IPS-NIHi11 (cell line): ENCODE measurements at regions not wholly inside any gene's neighbourhood (a gene's known extent, or its start where the extent isn't known, plus 50 kb on each side); places are given as distances from the start of the nearest gene placed in this dataset.
A peak's percentile ranks its signal among the peaks of the same experiment; 100 is the strongest.

Source experiments
- DNase-seq: peaks from one replicate; pipeline ENCODE4 v3.0.0; 2012; ENCODE audit warnings: mixed read lengths, low spot score

DNA sequence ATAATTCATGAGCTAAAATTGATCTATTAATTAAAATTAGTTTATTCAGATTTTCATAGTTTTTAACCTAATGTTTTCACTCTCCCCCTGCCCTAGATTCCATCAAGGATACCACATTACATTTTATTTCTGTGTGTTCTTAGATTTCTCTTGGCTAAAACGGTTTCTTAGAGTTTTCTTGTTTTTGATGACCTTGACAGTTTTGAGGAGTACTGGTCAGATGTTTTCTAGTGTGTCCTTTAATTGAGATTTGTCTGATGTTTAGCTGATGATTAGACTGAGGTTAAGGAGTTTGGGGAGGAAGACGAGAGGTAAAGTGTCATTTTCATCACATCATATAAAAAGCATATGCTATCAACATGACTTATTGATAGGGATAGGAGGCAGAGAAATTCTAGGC lies 475.9 kb downstream of the SQOR start:
- no peak for DNase-seq

GRCh38 chr15:46111730-46112129 lies 476.9 kb downstream of the SQOR start:
- DNase-seq: no peak

GRCh38 chr15:46117071-46117470 lies 482.2 kb downstream of the SQOR start:
- no peak for DNase-seq

- no peak for DNase-seq
Measured at GRCh38 chr15:46120713-46121112, 485.9 kb downstream of the SQOR start.

DNA sequence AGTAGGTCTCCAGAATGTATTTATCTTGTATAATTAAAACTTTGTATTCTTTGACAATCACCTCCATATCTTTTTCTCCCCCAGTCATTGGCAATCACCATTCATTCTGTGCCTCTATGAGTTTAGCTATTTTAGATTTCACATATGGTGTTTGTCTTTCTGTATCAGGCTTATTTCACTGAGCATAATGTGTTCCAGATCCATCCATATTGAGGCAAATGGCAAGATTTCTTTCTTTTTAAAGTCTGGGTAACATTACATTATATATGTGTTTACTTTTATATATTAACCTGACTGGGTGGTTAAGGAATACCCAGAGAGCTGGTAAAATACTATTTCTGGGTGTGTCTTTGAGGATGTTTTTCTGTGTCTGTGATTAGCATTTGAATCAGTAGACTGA lies 486.6 kb downstream of the SQOR start:
- no peak for DNase-seq

- no peak for DNase-seq
Measured at GRCh38 chr15:46126581-46126980, 491.8 kb downstream of the SQOR start.

GRCh38 chr15:46127361-46127874 lies 492.6 kb downstream of the SQOR start:
- DNase-seq: no peak

- no peak for DNase-seq
Measured at GRCh38 chr15:46129145-46129544, 494.3 kb downstream of the SQOR start.

DNA sequence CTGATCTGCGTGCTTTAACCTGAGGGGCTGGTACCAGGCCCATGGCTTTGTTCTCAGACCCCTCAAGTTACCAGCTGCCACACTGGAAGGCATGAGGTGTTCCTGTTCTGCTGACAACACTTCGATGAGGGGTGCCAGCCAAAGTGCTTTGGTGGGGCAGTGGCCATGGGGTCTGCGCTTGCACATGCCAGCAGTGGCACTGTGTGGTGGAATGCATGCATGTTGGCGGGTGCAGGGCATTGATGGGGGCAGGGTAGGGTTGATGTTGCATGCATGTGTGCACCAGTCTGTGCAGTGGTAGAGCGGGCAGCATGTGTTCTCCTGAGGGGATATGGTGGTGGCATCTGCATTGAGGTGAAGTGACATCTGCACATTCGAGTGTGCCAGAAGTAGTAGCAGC lies 497.0 kb downstream of the SQOR start:
- no peak for DNase-seq

- no peak for DNase-seq
Measured at GRCh38 chr15:46137443-46137842, 502.6 kb downstream of the SQOR start.

DNA sequence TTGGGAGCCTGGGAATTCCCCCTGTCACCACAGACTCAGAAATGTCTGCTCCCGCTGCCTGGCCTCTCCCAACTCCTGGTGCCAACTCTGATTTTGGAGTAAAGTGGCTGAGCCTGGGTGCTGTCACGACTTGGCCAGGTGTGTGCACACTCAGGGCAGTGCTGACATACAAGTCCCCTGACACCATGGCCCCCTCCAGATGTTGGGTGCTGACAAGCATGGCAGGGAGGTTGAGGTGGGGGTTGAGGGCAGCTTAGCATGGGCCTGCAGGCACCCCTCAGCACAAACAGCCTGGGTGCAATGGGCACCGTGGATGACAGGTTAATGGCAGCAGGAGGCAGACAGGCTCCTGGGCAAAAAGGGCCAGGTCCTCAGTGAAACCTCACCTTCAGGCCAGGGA lies 511.2 kb downstream of the SQOR start:
- no peak for DNase-seq

DNA sequence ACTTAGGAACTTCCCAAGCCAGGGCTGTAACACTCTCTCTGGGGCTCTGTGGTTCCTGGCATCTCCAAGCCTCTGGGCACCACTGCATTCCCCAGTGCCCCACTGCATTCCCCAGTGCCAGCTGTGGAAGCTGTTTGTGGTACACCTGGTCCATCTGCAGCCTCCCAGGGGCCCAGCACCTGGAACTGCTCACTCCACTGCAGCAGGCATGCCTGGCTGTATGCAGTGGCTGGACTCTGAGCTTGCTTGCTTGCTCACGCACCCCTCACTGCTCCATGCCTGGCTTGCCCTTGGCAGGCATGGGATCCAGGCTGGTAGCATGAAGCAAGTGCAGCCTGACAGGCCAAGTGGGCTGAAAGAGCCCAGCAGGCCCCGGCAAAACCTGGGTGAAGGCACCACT lies 512.1 kb downstream of the SQOR start:
- DNase-seq: no peak

- no peak for DNase-seq
Measured at GRCh38 chr15:46151786-46152185, 517.0 kb downstream of the SQOR start.

- DNase-seq: no peak
Measured at GRCh38 chr15:46166750-46167149, 531.9 kb downstream of the SQOR start.

DNA sequence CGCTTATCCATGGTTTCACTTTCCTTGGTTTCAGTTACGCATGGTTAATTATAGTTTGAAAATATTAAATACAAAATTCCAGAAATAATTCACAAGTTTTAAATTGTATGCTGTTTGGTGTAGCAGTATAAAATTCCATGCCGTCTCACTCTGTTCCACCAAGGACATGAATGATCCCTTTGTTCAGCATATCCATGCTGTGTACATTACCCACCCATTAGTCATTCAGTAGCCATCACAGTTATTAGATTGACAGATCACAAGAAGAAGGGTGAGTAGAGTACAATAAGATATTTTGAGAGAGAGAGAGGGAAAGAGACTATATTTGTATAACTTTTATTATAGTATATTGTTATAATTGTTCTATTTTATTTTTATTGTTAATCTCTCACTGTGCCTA lies 535.5 kb downstream of the SQOR start:
- DNase-seq: no peak

DNA sequence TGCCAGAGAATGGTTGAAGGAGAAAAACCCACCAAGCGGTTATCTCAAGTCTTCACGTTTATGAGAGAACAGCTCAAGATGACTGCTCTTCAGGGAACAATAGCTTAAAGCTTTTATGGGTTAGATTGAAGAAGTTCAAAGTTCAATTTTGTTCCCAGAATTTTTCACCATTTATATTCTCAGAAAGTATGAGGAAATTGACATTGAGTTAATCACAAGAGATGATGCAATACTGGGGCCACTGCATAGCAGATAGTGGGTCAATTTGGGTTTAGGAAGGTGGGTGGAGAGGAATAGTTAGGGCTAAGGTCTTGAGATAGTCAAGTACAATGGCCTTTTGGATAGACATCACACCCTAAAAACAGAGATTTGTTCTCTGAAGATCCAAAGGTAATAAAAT lies 539.3 kb downstream of the SQOR start:
- DNase-seq: no peak

DNA sequence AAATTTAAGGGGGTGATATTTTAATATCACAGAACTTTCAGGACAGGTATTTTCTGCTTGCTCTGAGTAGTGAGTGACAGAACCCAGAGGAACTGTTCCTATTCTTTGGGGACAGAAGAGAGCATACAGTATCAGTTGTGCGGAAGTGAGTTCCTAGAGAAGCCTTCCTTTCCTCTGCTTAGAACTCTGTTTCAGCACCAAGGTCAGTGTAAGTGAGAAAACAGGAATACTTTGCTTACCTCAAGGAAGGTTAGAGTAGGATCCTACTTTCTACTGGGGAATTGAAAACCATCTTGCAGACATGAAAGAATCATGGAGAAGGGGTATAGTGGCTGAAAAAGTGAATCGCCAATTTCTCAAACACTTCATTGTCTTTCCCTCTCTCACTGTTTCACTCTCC lies 542.4 kb downstream of the SQOR start:
- DNase-seq: peak; percentile 7

GRCh38 chr15:46178138-46178537 lies 543.3 kb downstream of the SQOR start:
- DNase-seq: no peak

GRCh38 chr15:46207341-46207740 lies 572.5 kb downstream of the SQOR start:
- DNase-seq: no peak

- DNase-seq: no peak
Measured at GRCh38 chr15:46213551-46213950, 578.7 kb downstream of the SQOR start.

GRCh38 chr15:46222826-46223225 lies 588.0 kb downstream of the SQOR start:
- no peak for DNase-seq

DNA sequence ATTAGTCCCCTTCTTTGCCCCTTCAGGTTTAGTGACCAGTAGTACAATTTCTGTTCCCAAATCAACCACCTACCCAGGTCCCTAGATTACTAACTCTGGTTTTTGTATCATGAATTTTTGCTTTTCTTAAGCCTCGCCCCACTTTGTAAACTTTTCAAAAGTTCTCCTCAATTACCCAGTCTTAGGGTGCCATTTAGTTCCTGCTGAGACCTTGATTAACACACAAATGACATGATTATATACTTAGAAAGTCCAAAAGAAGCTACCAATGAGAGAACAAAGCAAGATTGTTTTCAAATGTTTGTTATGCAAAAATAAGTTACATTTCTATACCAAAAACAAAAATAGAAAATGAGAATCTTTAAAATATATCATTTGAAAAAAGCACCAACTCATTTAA lies 594.4 kb downstream of the SQOR start:
- no peak for DNase-seq

- DNase-seq: no peak
Measured at GRCh38 chr15:46231786-46232185, 597.0 kb downstream of the SQOR start.

GRCh38 chr15:46232471-46232870 lies 597.6 kb downstream of the SQOR start:
- DNase-seq: no peak

DNA sequence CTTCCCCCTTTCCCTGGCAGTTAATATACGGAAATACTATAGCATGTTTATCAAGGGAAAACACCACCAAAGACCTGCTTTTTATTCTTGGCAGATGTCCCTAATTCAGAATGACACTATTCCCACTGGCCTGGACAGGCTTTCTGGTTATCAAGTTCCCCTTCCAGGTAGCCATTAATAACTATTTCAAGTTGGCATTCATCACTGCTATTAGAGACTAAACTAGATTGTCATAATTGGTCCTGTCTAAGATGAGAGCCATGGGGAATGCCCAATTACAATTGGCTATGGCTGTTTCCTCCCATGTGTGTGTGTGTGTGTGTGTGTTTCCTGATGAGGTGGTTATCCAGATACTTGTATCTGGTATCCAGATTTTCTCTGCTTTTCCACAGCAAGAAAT lies 608.1 kb downstream of the SQOR start:
- no peak for DNase-seq
